Activated CD4-positive, alpha-beta T cell treated with anti-CD3 and anti-CD28 coated beads, Interleukin-10, Interleukin-2, amounts not matched to agents 100 ng/mL and 50 ng/mL, durations not matched to agents 16 hours and 8 hours (primary cell): ENCODE measurements at regions not wholly inside any gene's neighbourhood (a gene's known extent, or its start where the extent isn't known, plus 50 kb on each side); places are given as distances from the start of the nearest gene placed in this dataset.

Experiments used
- DNase-seq: peaks from one replicate; pipeline ENCODE4 v3.0.0-alpha.2; 2020

DNA sequence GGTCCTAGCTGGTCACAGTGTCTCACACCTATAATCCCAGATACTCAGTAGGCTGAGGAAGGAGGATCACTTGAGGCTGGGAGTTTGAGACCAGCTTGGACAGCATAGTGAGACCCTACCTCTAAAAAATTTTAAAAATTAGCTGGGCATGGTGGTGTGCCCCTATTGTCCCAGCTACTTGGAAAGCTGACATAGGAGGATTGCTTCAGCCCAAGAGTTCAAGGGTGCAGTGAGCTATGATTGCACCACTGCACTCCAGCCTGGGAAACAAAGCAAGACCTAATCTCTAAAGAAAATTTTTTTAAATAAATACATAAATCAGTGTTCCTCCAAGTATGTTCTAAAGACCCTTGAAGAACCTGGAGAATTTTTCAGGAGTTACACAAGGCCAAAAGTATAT, 50.6 kb upstream of the GNAO1 start:
- no peak for DNase-seq

DNA sequence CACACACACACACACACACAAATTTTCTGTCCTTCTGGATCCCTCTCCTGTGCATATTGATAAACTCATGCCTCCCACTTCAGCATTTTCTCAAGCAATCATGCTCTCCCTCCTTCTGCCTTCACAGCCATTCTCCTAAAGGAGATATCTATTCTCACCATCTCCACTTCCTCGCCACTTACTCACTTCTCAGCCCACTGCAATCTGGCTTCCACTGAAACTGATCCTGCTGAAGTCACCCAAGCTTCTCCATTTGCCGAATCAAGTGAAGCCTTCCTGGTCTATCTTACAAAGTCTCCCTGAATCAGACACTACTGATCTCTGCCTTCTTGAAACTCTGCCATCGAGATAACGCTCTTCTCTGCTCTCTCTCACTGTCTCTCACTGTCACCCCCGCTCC, 54.0 kb upstream of the GNAO1 start:
- peak; percentile 13 for DNase-seq

DNA sequence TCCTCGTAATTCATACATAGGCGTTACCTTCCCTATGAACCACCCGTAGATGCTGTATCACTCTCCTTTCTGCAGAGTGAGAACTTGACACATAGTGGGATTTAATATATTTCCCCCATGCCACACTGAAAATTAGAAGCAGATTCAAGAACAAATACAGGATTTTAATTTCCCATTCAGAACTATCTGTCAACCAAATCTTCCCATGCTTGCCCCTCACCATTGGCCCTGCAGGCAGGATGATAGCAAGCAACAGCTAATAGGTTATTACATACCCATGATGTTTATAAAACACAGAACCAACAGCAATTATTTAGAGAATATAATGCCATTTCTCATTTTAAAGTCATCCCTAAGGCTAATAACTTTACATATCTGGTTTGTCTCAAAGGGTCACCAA, 55.0 kb upstream of the GNAO1 start:
- DNase-seq: no peak

DNA sequence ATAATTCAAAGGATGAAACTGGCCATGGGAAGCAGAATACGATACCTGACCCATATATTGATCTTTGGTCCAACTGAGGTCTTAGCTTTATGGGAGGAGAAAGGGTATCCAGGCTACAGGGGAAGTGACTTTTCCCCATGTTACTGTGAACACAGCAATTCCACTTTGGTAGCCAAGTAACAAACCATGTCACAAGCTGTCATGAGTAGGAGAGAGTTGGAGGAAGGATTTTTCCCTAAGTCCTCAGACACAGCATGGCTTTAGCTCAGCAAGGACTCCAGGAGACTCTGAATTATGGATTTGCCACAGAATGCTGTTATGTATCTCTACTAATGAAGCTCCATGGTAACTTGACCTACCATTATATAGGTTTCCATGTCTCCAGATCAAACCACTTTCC, 56.5 kb upstream of the GNAO1 start:
- DNase-seq: no peak

DNA sequence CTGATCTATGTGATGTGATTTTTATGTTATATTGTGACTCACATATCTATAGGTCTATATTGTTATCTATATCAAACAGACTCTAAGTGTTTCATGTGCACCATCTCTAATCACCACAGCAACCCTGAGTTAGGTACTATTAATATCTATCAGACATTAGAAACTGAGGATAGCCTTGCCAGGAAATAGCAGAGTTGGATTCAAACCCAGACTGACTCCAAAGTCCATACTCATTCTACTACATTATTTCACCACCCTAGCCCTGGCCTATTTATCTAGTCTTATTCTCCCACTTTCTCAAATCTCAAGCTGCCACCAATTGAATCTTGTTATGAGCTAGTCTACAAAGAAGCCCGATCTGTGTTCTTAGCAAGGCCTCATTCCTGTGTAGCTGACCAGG, 65.4 kb upstream of the GNAO1 start:
- no peak for DNase-seq

DNA sequence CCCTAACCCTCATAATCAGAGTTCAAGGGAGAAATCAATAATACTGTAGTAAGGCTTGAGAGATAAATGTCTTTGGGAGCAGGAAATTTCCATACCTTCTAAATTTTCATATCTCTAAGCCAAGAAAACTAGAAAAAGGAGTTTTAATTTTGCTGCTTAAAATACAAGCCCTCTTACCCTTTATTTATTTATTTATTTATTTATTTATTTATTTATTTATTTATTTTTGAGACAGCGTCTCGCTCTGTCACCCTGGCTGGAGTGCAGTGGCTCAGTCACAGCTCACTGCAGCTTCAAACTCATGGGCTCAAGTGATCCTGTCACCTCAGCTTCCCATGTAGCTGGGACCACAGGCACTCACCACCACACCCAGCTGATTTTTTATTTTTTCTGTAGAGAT, 69.0 kb upstream of the GNAO1 start:
- no peak for DNase-seq

DNA sequence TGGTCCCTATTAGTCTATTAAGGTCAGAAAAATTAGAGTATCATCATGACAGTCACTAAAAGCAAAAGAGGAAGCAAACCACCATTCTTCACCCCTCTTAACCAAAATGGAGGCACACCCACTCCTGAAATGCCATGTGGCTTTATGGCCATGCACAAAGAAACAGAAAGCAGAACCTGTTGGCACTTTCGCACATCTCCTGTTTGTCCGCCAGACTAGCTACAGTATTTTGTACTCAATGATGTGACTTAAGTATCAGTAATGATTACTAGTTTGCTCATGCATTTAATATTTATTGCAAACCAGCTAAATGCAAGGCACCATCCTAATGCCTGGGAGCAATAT, 70.2 kb upstream of the GNAO1 start:
- DNase-seq: no peak

DNA sequence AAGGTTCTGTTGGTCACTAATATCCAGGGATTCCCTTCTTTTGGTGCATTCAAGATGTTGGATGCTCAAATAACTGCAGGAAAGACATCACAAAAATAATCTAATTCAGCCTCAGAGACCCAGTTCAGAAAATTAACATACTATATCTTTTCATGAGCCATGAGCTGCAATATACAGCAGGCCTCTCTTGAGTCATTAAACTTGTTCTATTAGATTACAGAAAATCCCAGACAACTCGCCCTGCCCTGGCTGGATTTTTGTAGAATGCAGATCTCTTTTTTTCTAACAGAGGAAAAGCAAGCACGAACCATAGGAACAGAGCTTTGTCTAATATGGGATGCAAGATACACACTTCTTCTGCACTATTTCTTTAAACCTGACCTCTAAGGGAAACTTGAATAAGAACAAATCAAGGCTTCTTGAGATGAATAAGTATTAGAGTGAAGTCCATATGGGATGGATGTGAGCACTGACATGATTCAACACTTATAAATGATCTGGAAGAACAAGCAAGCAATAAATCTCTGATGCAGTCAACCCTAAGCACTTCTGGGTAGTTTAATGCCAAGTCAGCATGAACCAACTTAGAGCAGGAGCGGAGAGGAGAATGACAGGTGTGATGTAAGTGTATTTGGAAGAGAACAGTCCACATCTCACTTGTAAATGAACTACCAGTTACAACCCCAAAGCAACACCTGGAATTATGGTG, 70.7 kb upstream of the GNAO1 start:
- no peak for DNase-seq

DNA sequence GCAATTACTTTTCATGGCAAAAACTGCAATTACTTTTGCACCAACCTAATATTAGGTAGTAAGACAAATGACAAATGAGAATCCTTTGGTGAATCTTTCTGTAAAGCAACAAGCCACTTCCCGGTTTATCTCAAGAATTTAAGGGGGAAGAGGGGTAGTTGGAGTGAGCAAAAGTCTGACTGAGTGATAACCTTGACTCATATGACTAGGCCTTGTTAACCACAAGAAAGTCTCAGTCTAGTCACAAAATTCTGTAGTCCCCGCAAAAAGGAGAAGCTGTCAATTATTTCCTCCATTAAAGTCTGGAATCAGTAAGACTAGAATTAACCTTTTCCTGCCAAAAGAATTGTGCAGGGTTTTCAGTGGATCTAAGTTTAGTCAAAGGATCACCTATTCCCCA, 72.2 kb upstream of the GNAO1 start:
- DNase-seq: peak; percentile 53

DNA sequence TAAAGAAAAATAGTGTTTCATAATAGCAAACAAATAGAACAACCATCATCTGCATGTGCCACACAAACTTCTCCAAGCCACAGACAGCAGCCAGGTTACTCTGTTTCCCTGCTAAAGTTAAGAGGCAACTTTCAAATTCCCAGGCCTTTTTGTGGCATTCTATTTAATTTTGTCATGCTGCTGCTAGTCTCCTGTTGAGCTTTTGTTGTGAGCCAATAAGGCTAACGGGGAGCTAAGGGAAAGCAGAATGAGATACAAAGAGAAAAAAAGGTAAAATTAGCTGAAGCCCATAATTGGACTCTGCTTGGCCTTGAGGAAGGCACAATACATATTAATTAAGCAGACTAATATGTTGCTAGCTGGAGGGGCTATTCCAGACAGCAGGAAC, 74.7 kb upstream of the GNAO1 start:
- no peak for DNase-seq

DNA sequence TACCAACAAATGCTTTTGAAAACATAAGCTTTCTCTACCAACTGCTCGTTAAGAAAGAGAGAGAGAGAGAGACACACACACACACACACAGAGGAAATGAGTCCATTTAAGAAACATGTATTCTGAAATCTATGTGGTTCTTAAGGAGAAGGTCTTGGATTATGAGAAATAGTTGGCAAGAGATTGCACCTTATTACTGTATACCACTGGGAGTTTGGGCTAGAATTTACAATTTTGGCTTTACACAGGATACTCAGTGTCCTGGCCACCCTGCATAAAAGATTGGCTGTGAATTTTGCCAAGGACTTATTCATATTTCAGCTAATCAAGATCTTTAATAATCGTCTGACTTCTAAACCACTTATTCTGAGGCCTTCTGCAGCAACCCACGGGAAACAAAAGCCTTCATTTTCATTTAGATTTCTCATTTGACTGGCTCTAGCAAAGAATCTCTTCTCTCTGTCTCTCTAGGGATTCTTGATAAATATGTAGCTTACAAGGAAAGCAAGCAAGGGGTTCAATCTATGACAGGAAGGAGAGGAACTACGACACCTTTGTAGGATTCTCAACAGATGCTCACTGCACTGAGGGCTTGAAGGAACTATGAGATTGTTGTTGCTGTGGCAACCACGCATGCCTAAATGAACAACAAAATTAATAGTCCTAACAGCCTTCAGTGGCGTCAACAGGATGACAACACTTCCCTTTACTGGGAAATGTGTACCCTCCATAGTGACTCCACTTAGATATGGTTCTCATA, 75.3 kb upstream of the GNAO1 start:
- no peak for DNase-seq

DNA sequence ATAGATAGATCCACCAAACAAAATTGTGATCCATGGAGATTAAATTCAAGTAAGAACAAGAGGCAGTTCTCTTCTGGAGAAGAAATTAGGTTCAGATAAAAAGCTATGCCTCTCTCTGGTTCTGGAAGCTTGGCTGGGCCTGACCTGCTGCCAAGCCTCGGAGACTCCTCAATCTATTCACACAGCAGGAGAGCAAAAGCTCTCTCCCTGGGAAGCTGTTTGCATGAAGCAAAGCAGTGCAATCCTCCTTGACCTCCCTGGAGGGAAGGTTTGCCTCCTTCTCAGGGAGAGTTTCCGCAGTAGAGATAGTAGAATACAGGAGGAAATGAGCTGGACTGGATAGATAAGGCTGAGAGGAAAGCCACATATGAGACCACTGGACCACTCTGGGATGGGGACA, 78.1 kb upstream of the GNAO1 start:
- no peak for DNase-seq

DNA sequence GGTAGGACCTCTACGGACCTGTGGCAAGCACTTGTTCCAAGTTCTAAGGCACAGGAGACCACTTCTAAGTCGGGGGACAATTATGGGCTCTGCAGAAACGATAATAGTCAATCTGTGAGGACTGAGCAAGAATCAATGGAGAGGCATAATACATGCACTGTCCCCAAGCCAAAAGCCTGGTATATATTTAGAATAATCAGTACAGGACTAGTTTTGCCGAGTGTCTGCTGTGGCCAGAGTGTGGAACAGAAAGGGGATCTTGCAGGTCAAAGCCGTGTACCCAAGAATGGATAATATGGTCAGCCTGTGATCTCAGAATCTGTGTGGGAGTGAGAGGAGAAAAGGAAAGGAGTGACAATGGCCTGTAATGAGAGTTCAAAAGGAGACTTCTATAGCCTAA, 80.2 kb upstream of the GNAO1 start:
- no peak for DNase-seq

DNA sequence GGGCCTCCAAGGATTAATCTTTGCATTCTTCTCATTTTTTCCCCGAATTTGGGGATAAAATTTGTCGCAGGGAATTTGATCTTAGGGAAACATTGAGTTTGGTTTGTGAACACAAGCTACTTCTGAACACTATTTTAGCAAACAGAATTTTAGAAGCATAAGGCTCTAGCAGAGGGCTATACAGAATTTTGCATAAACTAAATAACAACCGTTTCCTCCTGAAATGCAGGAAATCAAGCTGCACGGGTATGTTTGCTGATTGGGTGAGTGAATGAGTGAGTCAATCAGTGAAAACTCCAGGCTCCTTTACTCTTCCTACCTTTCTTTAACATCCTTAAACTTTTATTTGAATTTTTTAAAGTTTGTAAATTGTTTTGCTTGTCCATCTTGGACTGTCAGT, 81.3 kb upstream of the GNAO1 start:
- DNase-seq: no peak

DNA sequence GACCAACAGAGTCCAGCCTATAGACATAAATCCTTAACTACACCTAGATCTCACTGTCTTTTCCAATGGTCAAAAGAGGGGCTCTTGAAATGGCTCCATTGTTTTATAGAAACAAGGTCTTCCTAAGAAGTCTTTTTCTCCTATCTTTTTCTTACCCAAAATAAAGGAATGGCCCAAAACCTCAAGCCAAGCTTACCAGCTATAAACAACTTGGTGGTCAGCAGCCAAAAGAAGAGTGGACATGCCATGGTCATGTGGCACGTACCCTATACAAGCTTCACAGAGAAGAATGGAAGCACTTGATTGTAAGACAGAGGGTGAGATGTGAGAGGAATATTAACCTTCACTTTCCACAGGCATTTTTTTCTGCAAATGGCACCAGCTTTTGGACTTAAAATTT, 82.1 kb upstream of the GNAO1 start:
- DNase-seq: no peak

DNA sequence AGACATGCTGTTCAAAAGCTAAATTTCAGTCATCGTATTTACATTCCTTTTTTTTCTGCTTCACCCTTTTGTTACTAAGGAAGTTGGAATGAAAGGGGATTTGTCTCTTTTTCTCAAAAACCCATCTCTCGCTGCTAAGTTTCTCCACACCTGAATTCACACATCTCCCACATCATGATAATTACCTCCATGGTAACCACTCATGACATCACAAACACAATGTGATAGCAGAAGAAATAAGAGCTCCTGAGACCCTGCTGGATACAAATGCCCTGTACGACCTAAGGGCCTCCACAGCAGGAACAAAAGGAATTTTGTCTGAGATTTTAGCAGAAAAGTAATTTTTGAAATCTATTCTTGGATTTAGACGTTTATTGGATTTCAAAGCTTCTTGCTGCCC, 82.6 kb upstream of the GNAO1 start:
- DNase-seq: no peak

DNA sequence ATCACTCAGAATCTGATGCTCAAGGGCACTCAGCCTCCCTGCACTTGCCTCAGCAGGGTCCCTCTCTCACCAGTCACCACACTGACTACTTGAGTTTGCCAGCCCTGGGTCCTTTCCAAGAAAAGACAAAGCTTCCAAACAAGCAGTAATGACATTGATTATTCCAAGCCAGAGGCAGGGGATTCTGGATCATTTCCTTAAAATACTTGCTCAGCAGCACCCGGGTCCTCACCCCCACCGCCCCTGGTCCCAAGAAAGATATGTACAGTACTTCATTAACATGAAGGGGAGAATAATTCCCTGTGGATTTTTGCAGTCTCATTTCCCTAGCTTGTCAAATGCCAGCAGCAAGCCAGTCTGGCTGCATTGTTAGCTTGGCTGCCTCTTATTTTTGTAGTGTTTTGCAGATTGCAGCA, 83.2 kb upstream of the GNAO1 start:
- DNase-seq: no peak

DNA sequence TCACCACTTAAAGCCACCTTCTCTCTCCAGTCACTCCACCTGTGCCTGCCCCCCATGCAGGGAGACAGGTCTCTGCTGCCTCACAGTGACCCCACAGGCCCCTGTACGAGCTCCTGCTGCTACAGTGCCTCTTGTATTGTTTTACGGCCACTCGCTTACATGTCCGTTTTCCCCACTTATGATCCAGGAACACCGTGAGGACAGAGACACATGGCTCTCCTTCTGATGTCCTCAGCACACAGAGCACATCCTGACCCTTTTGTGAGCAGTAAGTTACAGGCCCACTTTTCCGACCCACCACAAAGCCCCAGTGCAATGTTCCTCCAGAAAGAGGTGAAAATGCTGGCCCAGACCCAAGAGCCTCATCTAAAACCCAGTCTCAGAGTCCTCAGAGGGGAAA, 84.8 kb upstream of the GNAO1 start:
- DNase-seq: no peak

DNA sequence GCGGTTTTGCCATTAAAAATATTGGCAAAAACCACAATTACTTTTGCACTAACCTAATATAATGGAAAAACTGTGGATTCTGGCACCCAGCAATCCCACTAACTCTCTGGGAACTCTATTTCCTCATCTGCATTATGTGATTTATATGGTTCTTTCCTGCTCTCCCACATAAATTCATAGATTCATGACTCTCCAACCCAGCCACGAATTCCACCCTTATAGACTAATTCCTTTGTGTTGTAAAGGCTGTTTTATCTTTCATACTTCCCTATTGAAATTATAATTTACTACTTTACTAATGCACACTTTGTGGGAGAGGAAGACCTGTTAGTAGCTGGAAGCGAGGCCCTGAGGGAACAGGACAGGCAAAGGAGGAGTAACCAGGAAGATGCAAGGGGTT, 88.4 kb upstream of the GNAO1 start:
- no peak for DNase-seq

DNA sequence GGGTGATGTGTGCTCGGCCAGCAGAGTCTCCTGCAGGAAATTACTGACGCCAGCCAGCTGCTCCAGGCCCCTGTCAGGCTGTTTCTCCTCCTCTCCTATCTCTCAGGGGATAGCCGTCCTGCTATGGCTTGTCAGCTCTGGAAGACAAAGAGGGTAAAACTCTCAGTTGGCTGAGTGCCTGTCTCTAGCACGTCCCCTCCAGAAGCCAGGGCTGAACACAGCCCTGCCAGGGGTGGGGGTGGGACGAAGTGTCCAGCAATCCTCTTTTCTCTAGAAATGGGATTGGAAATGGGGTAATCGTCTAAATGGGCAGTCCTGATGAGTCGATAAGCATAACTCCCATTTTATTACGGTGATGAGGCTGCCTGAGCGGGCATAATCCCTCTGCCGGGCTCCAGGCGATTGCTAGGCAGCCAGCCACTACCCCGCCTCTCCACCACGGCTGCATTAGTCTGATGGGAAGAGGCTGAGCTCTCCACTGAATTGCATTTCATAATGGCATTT, 89.1 kb upstream of the GNAO1 start:
- DNase-seq: no peak

DNA sequence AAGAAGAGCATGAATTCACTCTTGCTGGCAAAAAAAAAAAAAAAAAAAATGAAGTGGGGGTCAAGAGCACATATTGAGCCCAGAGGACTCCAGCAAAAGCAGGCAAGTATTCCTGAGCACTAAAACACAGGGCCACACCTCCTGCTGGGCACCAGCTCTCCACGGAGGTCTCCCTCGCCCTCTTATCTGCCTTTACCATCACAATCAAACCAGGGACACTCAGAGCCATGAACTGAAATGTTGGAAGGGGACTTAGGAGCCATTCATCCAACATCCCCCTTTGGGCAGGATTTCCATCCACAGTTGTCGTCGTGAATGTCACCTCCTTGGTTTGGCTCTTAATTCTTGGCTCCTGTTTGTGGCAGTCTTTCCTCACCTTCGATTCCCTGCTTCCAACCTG, 89.8 kb upstream of the GNAO1 start:
- no peak for DNase-seq

DNA sequence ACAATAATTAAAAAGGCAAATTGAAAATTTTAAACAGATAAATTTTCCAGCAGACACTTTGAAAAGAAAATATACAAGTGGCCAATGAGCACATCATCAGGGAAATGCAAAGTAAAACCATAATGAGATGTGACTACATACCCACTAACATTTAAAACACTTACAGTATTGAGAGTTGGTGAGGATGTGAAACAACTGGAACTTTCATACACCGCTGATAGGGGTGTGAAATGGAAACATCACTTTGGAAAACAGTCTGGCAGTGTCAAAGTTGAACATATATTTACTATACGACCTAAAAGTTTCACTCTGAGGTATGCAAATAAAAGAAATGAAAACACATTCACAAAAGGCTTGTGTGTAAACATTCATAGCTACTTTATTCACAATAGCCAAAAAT, 94.0 kb upstream of the GNAO1 start:
- no peak for DNase-seq

DNA sequence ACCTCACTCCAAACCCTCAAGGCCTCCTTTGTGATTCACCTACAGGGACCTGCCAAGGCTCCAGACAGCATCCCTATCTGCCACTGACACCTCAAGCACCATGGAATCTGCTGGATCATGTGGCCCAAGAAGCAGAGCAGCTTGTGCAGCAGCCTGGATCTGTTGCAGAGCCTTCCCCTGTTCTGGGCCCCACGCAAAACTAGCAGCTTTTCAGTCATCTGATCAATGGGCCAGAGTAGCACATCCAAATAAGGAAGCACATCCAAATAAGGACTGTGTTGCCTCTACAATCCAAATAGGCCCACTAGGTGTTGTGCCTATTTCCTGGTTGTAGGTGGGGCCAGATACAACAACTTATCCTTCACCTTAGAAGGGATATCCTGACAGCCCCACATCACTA, 97.1 kb upstream of the GNAO1 start:
- DNase-seq: no peak

DNA sequence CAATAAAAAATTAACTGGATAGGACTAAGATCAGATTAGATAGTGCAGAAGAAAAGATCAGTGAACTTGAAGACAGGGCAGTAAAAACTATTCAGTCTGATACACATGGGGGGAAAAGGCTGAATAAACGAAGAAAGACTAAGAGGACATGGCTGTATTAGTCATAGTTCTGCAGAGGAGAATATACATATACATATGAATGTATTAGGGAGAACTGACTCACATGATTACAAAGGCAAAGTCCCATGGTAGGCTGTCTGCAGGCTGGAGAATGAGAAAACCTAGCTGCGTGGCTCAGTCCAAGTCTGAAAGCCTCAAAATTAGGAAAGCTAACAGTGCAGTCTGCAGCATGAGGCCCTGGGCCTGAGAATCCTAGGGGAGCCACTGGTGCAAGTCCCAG, 98.2 kb upstream of the GNAO1 start:
- DNase-seq: no peak

DNA sequence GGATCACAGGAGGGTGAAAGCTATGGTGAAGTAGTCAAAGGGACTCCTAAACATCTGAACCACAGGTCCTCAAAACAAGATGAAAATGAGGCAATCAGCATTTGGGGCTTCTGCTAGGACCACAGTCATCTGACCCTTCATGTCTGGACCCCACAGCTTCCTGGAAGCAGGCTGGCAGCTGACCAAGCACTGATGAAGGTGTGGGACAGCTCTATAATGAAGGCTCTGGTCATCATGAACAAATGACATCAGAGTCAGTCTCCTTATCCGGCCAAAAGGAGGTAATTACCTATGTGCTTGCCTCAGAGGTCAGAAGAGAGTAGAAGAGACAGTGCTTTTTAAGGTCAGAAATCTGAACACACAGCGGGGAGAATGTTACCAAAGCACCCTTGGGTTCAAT, 101.2 kb upstream of the GNAO1 start:
- no peak for DNase-seq
